Activated T-helper 17 cell treated with anti-CD3 and anti-CD28 coated beads, Interleukin-2, amount 50 U/mL, for 72 hours (primary cell): ENCODE measurements at regions not wholly inside any gene's neighbourhood (a gene's known extent, or its start where the extent isn't known, plus 50 kb on each side); places are given as distances from the start of the nearest gene placed in this dataset.
"Not testable (repeated sequence)": the region's sequence is repeated elsewhere in the genome, so short reads cannot be mapped to it uniquely, and the experiment has no call there.

Source experiments
- ATAC-seq: fragments of 150-1000 bp; cut with Tn5 transposase; replicated peaks from 2 replicates; pipeline ENCODE4 v1.10.0; 2021; ENCODE audit warnings: mild to moderate bottlenecking, moderate library complexity
- H3K27ac Mint-ChIP-seq: one replicate; pipeline ENCODE4 v1.8.0; 2022; ENCODE audit warnings: mixed read lengths
- H3K27me3 Mint-ChIP-seq: one replicate; pipeline ENCODE4 v1.8.0; 2022; ENCODE audit warnings: mixed read lengths
- H3K36me3 Mint-ChIP-seq: one replicate; pipeline ENCODE4 v1.8.0; 2022; ENCODE audit warnings: low read depth, mild to moderate bottlenecking, mixed read lengths
- H3K4me1 Mint-ChIP-seq: one replicate; pipeline ENCODE4 v1.8.0; 2022; ENCODE audit warnings: mixed read lengths
- H3K4me3 Mint-ChIP-seq: one replicate; pipeline ENCODE4 v1.8.0; 2022; ENCODE audit warnings: mild to moderate bottlenecking, mixed read lengths
- H3K9me3 Mint-ChIP-seq: one replicate; pipeline ENCODE4 v1.8.0; 2022; ENCODE audit warnings: mixed read lengths

DNA sequence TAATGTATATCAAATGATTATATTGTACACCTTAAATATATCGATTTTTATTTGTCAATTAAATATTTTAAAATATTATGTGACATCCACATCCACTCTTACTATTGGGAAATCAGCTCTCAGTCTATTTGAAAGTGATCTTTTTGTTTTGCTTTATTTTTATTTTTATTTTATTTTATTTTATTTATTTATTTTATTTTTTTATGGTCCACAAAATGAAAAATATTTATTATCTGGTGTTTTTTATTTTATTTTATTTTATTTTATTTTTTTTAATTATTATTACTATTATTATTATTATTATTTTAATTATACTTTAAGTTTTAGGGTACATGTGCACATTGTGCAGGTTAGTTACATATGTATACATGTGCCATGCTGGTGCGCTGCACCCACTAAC, 533.5 kb upstream of the ANO5 start:
- not testable (repeated sequence) for H3K36me3 Mint-ChIP-seq, ATAC-seq, H3K4me1 Mint-ChIP-seq, H3K27me3 Mint-ChIP-seq, H3K27ac Mint-ChIP-seq, H3K4me3 Mint-ChIP-seq
- peaks cover 12% of the 10 kb centered on the region for H3K9me3 Mint-ChIP-seq

DNA sequence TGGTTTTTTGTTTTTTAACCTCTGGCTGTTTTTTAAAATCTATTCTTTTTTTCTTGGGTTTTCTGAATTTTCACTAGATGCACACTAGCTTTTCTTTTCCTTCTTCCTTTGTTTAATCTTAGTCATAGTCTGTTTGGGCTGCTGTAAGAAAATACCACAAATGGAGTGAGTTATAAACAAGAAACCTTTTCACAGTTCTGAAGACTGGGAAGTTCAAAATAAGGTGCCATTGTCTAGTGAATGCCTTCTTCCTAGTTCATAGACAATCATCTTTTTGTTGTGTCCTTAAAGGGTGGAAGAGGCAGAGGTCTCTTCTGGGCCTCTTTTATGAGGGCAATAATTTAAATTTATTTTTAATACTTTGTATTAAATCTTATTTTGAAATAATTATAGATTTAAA, 532.9 kb upstream of the ANO5 start:
- ATAC-seq: no peak
- H3K4me3 Mint-ChIP-seq: no peak overlapping the region

GRCh38 chr11:21675049-21675616, 517.8 kb upstream of the ANO5 start:
- no peak for ATAC-seq
- H3K4me3 Mint-ChIP-seq: no peak overlapping the region
- H3K36me3 Mint-ChIP-seq: no peaks in the 10 kb centered on the region
- H3K4me1 Mint-ChIP-seq: no peaks in the 10 kb centered on the region
- no peak overlapping the region for H3K27ac Mint-ChIP-seq
- H3K9me3 Mint-ChIP-seq: peaks cover 7% of the 10 kb centered on the region
- H3K27me3 Mint-ChIP-seq: no peaks in the 10 kb centered on the region

More for the DNA sequence above, 532.9 kb upstream of the ANO5 start:
- H3K27me3 Mint-ChIP-seq: no peaks in the 10 kb centered on the region
- H3K27ac Mint-ChIP-seq: no peak overlapping the region
- peaks cover 16% of the 10 kb centered on the region for H3K9me3 Mint-ChIP-seq
- H3K36me3 Mint-ChIP-seq: no peaks in the 10 kb centered on the region
- H3K4me1 Mint-ChIP-seq: no peaks in the 10 kb centered on the region

- no peak for ATAC-seq
- Mint-ChIP-seq H3K27me3 (no peaks in the 10 kb centered on the region), H3K27ac (no peak overlapping the region), H3K9me3 (peaks cover 5% of the 10 kb centered on the region), H3K36me3 (no peaks in the 10 kb centered on the region), H3K4me3 (no peak overlapping the region), H3K4me1 (no peaks in the 10 kb centered on the region)
Observed at GRCh38 chr11:21687643-21688042, 505.2 kb upstream of the ANO5 start.

- H3K9me3 Mint-ChIP-seq: peaks cover 7% of the 10 kb centered on the region
- H3K4me1 Mint-ChIP-seq: no peaks in the 10 kb centered on the region
- no peak overlapping the region for H3K4me3 Mint-ChIP-seq
- no peaks in the 10 kb centered on the region for H3K36me3 Mint-ChIP-seq
- no peaks in the 10 kb centered on the region for H3K27me3 Mint-ChIP-seq
- ATAC-seq: no peak
- H3K27ac Mint-ChIP-seq: no peak overlapping the region
Observed at GRCh38 chr11:21704539-21704938, 488.3 kb upstream of the ANO5 start.

DNA sequence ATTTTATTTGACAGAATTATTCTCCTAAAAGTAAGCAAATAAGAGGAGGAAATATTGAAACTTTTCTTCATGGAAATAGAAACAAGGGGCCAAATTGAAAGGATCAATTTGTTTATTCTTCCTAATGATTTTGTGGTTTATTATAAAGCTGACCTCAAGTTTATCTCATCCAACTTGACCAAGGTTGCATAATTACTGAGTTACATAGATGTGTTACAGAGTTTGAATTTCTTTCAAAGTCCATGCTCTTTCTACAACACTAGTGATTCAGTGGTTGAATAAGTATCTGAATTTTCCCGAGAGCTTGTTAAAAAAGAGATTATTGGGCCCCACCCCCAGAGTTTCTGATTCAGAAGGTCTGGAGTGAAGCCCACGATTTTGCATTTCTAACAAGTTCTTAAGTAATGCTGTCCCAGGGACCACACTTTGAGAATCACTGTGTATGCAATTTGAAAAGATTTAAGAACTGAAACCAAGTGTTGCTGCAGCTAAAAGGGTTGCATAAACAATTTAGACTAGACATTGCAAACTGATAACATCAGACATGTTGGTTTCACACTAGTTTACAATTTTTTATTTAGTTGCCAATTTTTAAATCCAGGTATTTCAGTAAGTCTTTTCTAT, 485.7 kb upstream of the ANO5 start:
- Mint-ChIP-seq H3K4me3 (no peak overlapping the region), H3K9me3 (peaks cover 15% of the 10 kb centered on the region), H3K27me3 (no peaks in the 10 kb centered on the region), H3K4me1 (no peaks in the 10 kb centered on the region), H3K36me3 (no peaks in the 10 kb centered on the region), H3K27ac (no peak overlapping the region)
- ATAC-seq: no peak

- H3K9me3 Mint-ChIP-seq: peaks cover 21% of the 10 kb centered on the region
- no peaks in the 10 kb centered on the region for H3K27me3 Mint-ChIP-seq
- ATAC-seq: no peak
- no peak overlapping the region for H3K27ac Mint-ChIP-seq
- H3K36me3 Mint-ChIP-seq: no peaks in the 10 kb centered on the region
- H3K4me3 Mint-ChIP-seq: no peak overlapping the region
- no peaks in the 10 kb centered on the region for H3K4me1 Mint-ChIP-seq
Observed at GRCh38 chr11:21710809-21711208, 482.1 kb upstream of the ANO5 start.

DNA sequence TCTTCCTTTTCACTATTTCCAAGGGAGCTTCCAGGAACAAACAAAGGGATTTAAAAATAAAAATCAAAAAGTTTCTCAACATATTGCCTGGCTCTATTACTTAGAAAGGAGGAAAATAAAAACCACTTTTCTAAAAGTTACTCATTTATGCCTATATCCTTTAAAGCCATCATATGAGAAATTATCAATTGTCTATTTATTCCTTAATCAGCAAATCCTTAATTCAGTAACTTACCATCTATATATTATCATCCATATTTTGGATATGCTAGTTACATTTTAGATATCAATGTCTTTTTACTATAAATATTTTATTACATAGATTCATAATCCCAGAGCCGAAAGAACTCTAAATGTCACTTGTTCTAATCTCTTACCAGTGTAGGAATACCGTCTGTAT, 481.5 kb upstream of the ANO5 start:
- no peaks in the 10 kb centered on the region for H3K4me1 Mint-ChIP-seq
- no peak overlapping the region for H3K4me3 Mint-ChIP-seq
- no peaks in the 10 kb centered on the region for H3K36me3 Mint-ChIP-seq
- no peak for ATAC-seq
- H3K27me3 Mint-ChIP-seq: no peaks in the 10 kb centered on the region
- peaks cover 21% of the 10 kb centered on the region for H3K9me3 Mint-ChIP-seq
- no peak overlapping the region for H3K27ac Mint-ChIP-seq

DNA sequence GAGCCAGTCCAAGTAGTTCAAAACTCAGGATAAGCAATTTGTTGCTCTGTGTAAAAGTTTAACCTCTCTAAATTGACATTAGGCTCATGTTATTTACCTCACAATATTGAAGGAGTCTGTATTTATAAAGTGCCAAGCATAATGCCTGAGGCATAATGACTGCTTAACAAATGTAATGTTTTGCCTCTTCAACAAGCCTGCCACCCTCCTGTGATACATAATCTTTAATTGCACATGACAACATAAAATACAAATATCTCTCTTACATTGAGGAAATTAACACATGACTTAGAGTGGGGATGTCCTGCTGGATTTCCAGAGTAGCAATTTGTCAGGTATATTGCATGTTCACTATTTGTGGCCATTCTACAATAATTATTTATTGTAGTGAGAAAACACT, 469.2 kb upstream of the ANO5 start:
- no peak for ATAC-seq
- Mint-ChIP-seq H3K27ac (no peak overlapping the region), H3K4me3 (no peak overlapping the region), H3K9me3 (peaks cover 4% of the 10 kb centered on the region), H3K36me3 (no peaks in the 10 kb centered on the region), H3K4me1 (no peaks in the 10 kb centered on the region), H3K27me3 (no peaks in the 10 kb centered on the region)

DNA sequence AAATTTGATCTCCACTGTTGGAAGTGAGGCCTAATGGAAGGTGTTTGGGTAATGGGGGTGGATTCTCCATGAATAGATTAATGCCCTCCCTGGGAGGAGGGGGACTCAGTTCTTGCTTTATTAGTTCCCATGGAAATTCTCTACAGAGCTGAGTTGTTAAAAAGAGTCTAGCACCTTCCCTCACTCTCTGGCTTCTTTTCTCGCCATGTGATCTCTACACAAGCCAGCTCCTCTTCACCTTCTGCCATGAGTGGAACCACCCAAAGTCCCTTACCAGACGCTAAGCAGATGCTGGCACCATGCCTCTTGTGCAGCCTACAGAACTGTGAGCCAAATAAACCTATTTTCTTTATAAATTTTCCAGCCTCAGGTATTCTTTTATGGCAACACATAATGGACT, 465.8 kb upstream of the ANO5 start:
- Mint-ChIP-seq H3K27me3 (no peaks in the 10 kb centered on the region), H3K27ac (no peak overlapping the region), H3K4me1 (no peaks in the 10 kb centered on the region), H3K9me3 (peaks cover 8% of the 10 kb centered on the region), H3K36me3 (no peaks in the 10 kb centered on the region), H3K4me3 (no peak overlapping the region)
- ATAC-seq: no peak

DNA sequence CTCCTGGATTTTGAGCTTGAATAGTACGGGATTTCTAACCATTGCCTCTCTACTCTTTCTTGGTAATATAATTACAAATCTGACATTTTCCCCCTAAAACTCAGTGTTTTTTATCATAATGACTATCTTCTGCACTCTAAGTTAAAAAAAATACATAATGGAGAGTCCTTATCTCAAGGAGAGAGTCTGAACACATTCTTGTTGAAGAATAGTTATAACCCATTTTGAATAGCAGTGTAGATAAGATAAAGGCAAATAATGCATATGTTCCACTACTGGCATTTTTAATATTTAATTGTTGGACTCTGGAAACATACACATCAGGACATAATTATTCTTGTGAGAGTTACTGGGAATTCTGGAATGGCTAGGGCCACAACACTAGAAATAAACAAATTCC, 456.5 kb upstream of the ANO5 start:
- Mint-ChIP-seq H3K4me1 (no peaks in the 10 kb centered on the region), H3K36me3 (no peaks in the 10 kb centered on the region), H3K27ac (no peak overlapping the region), H3K27me3 (no peaks in the 10 kb centered on the region), H3K4me3 (no peak overlapping the region), H3K9me3 (peaks cover 25% of the 10 kb centered on the region)
- no peak for ATAC-seq

GRCh38 chr11:21752475-21753243, 440.2 kb upstream of the ANO5 start:
- peak overlapping the region; percentile 8 for H3K4me3 Mint-ChIP-seq
- H3K9me3 Mint-ChIP-seq: peaks cover 19% of the 10 kb centered on the region
- H3K27ac Mint-ChIP-seq, H3K4me1 Mint-ChIP-seq, H3K27me3 Mint-ChIP-seq, H3K36me3 Mint-ChIP-seq, ATAC-seq: not testable (repeated sequence)

DNA sequence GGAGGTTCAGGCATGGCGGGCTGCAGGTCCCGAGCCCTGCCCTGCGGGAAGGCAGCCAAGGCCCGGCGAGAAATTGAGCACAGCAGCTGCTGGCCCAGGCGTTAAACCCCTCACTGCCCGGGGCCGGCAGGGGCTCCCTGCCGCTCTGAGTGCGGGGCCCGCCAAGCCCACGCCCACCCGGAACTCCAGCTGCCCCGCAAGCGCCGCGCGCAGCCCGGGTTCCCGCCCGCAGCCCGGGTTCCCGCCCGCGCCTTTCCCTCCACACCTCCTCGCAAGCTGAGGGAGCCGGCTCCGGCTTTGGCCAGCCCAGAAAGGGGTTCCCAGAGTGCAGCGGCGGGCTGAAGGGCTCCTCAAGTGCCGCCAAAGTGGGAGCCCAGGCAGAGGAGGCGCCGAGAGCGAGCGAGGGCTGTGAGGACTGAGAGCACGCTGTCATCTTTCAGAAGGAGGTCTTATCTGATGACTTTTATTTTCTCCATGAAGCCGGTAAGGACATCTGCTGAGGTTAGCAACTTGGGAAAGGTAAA, 439.6 kb upstream of the ANO5 start:
- H3K27ac Mint-ChIP-seq, ATAC-seq, H3K4me3 Mint-ChIP-seq, H3K36me3 Mint-ChIP-seq, H3K27me3 Mint-ChIP-seq, H3K4me1 Mint-ChIP-seq: not testable (repeated sequence)
- H3K9me3 Mint-ChIP-seq: peaks cover 16% of the 10 kb centered on the region

DNA sequence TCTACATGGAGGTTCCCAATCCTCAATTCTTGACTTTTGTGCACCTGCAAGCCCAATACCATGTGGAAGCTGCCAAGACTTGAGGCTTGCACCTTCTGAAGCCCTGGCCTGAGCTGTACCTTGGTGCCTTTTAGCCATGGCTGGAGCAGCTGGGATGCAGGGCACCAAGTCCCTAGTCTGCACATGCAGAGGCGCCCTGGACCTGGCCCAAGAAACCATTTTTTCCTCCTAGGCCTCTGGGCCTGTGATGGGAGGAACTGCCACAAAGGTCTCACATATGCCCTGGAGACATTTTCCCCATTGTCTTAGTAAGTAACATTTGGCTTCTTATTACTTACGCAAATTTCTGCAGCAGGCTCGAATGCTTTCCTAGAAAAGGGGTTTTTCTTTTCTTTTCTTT, 431.9 kb upstream of the ANO5 start:
- H3K36me3 Mint-ChIP-seq: no peaks in the 10 kb centered on the region
- no peak for ATAC-seq
- no peak overlapping the region for H3K27ac Mint-ChIP-seq
- no peaks in the 10 kb centered on the region for H3K27me3 Mint-ChIP-seq
- no peaks in the 10 kb centered on the region for H3K4me1 Mint-ChIP-seq
- H3K9me3 Mint-ChIP-seq: peaks cover 9% of the 10 kb centered on the region
- H3K4me3 Mint-ChIP-seq: no peak overlapping the region

DNA sequence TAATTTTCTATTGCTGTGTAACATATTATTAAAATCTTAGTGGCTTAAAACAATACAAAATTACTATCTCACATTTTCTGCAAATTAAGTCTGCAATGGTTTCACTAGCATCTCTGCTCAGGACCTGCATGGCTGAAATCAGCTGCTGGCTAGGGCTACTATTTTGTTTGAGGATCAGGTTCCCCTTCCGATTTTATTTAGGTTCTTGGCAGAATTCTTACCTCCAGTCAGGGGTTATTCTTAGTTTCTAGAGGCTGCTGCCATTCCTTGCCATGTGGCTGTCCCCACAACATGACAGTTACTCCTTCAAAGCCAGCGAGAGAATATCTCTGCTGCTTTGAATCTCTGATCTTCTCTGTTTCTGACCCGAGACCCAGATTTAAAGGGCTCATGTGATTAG, 424.5 kb upstream of the ANO5 start:
- Mint-ChIP-seq H3K36me3 (no peaks in the 10 kb centered on the region), H3K4me1 (no peaks in the 10 kb centered on the region), H3K27me3 (no peaks in the 10 kb centered on the region), H3K9me3 (peaks cover 4% of the 10 kb centered on the region), H3K27ac (no peak overlapping the region), H3K4me3 (no peak overlapping the region)
- no peak for ATAC-seq
